ENCODE measurements at regions not wholly inside any gene's neighbourhood (a gene's known extent, or its start where the extent isn't known, plus 50 kb on each side); places are given as distances from the start of the nearest gene placed in this dataset.

DNA sequence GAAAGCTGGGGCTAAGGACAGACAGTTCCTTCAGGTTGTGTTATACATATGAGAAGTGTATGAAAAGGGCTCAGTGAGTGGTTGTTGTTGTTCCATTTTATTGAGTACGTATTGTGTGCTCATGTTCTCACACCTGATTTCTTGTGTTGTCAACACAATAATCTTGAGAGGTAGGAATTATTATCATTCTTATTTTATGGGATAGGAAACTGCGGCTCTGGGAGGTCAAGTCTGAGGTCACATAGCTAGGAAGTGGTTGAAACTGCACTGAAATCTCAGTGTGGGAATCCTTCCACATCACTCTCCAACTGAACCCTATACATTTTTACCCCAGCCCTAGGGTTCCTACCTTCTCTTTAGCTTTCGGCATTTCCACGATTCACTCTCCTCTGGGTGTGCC is 124.2 kb upstream of the CXCR4 start:
- no peak for DNase-seq

DNA sequence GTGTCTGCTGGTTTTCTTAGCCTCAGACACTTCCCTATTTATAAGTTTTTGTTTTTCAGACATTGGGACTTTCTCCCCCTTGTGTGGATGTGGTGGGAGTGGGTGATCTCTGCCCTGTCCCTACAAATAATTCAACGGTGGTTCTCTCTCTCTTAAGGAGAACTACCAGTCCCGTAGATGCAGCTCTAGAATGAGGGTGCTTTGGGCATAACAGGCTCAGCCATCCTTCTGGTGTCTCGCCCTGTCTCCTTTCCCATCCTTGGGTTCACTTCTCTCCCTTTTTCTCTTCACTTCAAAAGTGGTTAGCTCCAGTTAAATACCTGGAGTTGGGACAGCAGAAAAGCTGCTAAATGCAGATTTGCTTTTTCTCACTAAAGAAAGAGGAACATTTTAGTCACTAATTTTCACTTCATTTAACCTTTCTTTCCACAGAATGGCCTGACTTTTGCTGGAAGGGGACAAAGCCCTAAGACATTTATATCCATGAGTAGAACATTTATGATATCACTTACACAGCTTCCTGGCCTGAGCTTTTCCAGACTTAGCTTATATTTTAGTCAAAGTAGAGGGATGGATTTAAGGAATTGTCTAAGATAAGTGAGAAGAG is 121.2 kb upstream of the CXCR4 start:
- DNase-seq, result no peak

DNA sequence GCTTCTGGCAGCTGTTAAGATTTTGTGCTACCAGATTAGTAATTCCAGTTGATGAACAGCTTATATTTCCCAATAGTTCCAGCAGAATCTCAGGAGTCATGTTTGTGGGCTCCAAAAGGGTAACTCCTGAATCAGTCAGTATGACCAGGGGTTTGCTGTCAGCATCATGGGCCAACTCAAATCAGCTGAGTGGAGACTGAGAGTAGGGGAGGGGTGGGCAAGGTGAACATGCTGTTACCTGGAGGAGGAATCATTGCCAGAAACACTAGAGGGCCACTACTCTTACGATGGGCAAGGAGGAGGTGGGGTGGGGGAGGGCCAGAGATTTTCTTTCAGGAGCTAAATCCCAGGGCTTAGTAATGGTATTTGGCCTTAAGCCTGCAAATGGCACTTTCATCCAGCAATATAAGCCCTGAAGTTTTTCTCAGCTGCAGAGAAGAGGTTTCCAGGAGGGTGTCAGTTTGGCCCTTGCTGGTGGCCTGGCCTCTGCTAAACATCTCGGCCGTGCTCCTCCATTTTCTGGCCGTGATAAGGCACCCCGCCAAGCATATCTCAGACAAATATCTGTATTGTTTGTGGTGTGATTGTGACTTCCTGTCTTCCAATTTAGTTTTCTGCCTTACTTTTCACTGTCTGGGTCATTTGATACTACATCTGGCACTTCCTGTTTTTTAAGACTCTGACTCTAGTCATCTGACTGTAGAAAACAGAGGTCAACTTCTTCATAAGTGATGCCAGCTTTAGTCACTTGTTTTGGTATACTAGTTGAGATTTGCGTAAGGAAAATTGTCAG is 120.5 kb upstream of the CXCR4 start:
- DNase-seq, result peak; percentile 77

DNA sequence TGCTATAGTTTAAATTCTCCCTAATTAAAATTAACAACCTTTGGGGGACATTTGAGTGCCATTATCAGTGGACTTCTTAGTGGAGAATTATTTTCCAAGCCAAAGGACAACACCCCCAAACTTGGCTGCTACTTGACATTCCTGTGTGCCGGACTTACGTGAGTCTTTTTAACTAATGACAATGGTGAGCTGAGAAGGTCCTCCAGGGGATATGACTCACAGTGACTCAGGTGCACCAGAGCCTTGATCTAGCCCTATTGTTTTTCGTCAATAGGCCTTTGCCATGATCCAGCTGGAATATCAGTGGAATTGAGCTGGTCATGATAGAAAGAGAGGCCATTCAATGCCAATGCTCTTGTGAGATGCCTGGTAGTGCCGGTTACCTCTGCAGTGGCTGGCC is 118.1 kb upstream of the CXCR4 start:
- no peak for DNase-seq

DNA sequence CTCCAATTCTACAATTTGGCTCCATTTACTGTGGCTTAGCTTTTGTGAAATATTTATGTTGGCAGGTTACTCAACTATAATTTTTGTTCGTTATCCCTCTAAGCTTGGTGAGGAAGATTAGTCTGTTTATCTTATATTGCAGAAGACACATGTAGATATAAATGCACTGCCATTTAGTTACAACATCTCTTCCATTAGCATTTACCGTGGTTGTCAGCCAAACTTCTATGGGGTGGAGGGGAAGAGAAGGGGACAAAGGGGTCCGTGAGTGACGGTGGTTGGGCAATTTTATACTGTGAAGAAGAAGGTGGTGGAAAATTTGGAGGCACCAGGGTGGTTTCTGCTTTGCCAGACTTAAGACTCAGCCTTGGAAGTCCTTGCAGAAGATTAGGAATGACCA is 117.6 kb upstream of the CXCR4 start:
- DNase-seq, result no peak

DNA sequence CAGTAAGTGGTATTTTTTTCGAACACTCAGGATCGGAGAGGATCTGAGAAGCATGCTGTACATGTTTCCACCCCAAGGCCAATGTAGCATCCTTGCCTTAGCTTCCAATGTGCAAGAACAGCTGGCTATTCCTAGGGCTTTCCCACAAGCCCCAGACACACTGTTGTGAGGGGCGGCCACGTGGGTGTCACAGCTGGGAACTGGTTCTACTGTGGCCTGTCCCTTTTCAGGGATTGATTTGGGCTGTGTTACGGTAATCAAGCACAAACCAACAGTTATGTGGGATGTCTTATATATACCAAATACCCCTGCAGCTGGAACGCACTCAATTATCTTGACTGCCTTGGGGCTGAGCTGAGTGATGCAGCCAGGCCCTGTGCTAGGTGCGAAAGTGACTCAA is 116.3 kb upstream of the CXCR4 start:
- DNase-seq, result peak; percentile 77

DNA sequence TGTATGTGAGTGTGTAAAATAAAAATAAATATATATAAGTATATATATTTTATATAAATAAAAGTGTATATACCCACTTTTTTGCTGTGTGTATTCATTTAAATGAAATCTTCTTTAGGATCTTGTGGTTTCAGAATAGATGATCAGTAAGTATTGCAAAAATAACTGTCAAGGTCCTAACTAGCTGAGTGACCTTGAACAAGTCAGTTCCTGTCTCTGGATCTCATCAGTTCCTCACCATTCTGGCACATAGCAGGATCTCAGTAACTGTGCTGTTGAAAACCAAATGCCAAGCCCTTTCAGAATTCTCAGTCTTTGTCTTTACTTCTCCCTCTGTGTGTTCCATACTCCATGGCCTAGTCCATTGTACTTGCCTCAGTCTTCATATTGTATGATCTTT is 115.3 kb upstream of the CXCR4 start:
- DNase-seq, result no peak

DNA sequence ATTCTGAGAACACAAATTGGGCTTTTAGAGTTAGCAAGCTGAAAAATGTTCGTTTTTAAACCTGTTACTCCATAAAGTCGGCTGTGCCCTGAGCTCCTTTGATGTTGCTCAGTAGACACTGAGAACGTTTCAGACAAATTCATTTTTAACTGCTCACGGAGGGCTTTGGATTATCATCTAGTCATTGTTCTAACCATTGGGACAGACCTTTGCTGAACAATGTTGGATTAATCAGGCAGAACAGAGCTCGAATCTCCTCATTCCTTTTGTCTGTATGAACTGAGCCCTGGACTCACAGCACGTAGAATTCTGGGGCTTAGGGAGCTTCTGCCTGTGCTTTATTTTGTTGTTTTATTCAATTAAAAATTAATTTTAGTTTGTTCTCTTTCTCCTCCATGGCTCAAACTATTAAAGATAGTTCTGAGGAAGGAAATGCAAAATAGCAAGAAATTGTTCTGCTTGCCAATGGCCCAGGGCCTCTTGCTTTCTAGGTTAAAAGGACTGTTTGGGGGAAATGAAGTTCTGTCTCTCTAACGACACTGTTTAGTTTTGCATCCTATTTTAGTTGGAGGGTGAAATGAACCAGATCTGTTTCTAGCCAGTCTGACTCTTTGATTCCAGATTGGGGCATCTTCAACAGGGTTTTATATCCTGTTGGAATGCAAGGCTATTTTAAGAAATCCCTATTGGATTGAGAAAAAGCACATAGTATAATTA is 114.7 kb upstream of the CXCR4 start:
- DNase-seq, result no peak

DNA sequence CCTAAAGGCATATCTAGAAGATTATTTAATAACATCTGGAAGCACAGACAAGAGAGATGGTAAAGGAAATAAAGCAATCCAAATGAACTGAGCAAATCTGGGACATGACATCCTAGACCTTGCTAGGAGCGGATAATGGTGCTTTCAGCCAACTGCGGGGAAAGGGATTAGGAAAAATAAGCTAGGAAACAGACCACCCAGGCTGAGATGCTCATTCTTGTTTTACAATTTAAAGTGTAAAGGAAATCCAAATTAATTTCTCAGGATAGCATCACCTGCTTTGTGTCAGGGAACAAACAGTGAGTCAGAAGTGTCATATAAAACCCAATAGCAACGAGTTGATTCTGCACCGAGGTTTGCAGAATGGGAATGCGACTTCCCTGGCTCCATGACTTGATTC is 112.5 kb upstream of the CXCR4 start:
- DNase-seq, result peak; percentile 51

DNA sequence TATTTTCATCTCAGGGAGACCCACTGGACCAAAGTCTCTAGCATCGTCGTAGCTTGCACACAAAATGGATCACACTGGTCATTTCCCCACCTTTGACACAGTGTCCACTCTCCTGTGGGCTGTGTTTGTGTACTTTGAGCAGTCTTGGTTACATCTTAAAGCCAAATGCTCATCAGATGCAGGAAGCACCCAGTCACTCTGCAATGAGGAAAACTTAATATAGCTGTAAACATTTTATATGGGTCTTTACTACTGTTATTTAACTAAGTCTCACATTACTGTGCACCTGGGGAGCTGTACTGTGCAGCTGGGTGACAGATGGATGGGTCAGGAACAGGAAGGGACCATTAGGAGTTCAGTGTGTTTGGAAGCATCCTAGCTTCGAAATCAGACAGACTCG is 109.0 kb upstream of the CXCR4 start:
- DNase-seq, result peak; percentile 72

DNA sequence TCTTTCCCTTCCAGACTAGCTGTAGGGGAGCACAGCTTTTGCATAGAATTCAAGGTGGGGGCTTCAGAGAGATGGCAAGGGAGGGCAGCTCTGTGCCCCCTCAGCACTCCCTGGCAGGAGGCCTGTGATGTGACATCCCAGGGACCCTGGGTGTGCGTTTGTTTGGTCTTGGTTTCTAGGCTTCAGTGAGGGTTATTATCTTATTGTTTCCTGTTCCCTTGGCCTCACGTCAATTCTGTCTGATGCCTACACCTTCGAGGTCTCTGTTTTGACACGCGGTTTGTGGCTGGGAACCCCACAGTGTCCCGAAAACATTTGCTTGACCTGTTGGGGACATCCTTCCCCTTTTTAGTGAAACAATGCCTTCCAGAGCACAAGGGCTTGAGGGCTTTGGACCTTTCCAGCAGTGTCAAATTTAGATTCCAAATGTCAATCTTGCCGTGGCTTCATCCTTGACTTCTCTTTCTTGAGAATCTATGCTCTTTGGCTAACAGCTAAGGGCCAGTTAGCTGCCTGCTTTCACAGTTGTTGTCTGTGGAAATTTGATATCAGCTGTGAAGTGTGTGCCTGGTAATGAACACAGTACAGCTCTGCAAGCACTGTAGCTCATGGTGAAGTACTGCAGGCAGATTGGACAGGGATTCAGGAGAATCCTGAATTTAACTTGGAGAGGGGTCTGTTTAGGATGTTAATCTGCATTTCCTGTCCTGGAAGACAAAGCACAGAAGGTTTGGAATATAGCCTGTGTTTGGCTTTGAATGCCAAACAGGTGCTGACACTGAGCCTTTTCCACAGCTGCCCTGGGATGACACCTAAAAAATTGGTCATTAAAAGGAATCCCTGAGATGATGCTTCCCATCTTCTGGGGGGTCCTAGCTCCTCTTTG is 108.2 kb upstream of the CXCR4 start:
- peak; percentile 86 for DNase-seq

DNA sequence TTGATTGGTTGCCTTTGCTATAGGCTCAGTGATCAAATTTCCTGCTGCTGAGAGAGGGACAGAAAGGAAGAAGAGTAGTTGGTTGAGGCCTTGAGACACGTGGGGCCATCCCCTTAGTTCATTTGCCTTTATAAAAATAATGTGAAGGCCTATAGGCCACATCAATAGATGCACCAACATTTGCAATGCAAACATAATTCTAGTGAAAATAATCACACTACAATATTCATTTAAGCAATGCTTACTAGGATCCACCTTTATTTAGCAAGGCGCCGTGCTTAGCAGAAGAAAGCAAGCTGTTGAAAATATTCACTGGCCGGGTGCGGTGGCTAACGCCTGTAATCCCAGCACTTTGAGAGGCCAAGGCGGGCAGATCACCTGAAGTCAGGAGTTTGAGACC is 105.3 kb upstream of the CXCR4 start:
- no peak for DNase-seq

DNA sequence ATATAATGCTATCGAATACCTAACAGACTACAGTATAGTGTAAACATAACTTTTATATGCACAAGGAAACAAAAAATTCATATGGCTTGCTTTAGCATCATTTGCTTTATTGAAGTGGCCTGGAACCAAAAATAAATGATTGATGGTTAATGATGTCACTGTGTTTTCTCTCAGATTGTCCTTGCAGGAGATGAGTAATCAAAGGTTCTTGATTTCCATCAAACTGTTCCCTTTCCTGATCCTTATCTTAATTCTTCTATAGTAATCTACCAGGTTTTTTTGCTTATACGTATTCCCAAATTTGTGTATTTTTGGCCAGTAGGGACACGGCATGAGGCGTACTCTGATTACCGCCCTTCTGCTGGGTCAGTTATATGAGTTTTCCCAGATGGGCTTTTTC is 104.9 kb upstream of the CXCR4 start:
- no peak for DNase-seq

DNA sequence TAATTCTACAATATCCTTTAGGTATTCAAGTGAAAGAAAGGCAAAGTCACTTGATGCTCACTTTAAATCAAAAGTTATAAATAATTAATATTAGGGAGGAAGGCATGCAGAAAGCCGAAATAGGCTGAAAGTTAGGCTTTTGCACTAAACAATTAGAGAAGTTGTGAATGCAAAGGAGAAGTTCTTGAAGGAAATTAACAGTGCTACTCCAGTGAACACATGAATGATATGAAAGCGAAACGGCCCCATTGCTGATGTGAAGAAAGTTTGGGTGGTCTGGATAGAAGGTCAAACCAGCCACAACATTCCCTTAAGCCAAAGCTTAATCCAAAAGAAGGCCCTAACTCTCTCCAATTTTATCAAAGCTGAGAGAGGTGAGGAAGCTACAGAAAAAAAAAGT is 103.1 kb upstream of the CXCR4 start:
- DNase-seq, result no peak

DNA sequence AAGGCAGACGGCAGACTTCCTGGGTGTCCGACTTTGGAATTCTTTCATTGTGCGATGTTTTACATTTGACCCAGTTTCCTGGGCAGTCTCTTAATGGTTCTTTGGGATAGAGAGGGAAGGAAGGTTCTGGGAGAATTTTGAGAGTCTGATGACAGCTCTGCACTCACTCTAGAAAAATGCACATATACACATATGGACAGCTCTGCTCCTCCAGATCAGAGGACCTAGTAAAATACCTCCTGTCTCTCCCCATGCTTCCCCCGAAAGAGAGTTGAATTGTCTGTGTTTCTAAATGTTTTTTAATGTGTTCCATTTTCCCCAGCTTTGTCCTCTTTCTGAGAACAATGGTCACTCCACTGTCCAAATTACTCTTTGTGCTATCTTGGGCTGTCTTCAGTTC is 102.0 kb upstream of the CXCR4 start:
- peak; percentile 49 for DNase-seq

DNA sequence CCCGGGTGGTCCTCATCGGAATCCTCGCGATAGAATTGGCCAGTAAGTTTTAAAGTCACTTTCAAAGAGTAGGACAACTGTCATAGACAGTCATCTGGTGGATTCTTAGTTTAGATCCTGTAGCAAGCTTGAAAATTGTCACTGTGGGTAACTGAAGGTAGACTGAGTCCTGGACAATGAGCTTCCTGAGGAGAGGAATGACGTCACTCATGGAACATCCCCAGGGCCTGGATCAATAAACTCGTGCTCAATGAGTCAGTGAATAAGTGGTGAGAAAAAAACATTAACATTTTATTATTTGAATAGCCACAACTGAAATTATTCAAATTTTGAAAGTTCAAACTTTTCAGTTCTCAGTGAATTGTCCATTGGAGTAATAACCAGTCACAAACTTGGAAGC is 101.4 kb upstream of the CXCR4 start:
- DNase-seq, result no peak

DNA sequence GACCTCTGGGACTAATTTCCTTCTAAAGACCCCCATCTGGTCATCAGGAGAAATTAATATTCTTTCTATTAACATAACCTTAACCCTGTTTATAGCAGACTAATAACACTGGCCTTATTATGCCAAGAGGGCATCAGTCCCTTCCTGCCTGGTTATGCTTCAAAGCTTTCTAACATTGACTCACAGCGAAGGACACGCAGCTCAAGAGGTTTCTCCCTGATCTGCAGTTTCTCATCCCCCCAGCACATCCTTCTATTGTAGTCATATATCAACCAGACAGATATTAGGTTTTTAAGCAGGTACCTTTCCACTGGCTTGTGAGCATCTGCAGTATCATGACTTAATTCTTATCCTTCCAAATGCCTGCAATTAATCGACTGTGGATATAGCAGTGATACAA is 100.0 kb upstream of the CXCR4 start:
- DNase-seq, result no peak

DNA sequence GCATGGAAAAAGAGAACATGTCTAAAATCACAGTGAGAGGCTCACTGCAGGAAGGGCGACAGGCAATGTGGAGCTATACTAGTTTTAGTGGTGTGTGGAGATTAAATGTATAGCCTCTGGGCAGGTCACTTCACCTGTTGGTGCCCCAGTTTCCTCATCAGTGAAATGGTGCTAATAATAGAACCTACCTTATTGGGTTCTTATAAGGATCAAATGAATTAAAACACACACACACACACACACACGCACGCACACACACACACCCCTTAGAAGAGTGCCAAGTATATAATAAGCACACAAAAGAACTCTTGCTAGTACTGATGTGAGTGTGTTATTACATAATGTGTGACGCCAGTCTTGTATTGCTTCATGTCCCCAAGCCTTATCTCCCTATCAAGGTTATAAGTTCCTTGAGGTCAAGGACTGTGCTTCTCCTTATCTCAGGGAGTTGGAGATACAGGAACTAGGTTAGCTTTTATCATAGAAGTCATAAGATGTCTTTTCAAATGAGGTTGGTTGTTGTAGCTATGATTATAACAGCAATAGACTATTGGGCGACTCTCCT is 98.0 kb upstream of the CXCR4 start:
- no peak for DNase-seq

DNA sequence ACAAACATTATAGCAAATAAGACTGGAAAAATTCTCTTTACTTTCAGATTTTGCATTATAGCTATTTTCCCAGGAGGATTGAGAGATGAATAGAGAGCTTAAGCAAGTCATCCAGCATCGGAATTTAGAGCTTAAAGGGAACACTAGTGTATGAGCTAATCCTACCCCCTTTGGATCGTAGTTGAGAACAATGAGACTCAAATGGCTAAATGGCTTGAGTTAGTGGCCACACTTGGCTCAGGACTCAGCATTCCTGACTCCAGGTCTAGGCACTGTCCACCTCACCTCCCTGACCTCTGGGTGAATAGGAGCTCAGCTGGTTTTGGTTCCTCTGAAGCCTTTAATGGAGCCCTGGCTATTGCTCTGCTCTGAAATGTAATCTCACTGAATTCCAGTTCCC is 97.5 kb upstream of the CXCR4 start:
- no peak for DNase-seq

DNA sequence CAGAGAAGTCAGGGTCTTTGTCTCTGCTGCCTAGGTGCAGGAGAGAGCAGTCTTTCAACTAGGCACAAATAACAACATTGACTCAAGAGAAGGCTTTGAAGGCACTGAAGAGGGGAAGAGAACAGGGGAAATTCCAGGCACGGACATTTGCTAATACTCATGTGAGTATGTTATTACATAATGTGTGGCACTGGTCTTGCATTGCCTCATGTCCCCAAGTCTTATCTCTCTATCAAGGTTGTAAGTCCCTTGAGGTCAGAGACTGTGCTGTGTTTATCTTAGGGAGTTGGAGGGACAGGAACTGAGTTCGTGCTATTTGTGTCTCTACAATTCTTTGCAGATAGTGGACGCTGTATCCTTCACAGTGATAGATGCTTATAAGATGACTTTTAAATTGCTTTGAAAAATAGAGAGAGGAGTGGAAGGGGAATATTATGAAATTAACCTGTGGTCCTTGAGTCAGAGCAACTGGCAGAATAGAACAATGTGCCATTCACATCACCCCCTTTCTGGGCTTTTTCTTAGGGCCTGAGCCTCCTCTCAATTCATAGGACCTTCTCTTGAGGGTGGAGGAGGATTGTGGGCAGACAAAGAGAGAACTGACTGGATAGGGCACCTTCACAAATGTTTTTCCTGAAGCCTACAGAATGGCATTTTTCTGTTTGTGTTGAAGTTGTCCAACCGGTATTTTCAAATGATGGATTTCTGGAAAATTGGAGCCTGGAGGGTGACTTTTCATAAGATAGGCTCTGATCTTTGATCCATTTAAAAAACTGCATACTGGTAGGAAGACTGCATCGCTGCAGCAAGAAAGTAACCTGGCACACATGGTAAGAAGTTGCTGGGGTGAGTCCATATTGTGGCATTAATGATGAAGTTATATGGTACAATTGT is 96.6 kb upstream of the CXCR4 start:
- DNase-seq, result no peak

DNA sequence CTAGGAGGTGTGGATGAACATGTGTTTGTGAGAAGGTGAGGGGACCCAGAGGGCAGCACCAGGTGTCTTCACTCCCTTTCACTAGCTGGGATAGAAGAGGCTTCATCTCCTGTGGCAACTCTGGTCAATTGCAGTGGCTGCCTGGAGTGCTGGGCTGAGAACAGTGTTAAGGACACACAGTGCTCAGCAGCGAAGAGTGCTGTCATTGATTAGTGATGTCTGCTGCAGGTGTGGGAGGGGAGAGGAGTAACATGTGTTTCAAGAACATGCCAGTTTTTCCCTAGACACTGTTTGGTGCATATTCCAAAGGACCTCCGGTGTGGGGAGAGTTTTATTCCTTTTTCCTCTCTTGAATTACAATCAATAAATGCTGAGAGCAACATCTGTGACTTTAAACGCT is 95.9 kb upstream of the CXCR4 start:
- no peak for DNase-seq
